Effector memory CD4-positive, alpha-beta T cell (primary cell): ENCODE measurements at regions not wholly inside any gene's neighbourhood (a gene's known extent, or its start where the extent isn't known, plus 50 kb on each side); places are given as distances from the start of the nearest gene placed in this dataset.

Source experiments
- DNase-seq, 3 donors: peaks; one replicate each; pipeline ENCODE4 v3.0.0-alpha.2; 2020
- H3K27ac ChIP-seq: 2 replicates; pipeline ENCODE4 v1.7.0; 2013; ENCODE audit warnings: mild to moderate bottlenecking, low read length, moderate library complexity; ENCODE audit not compliant: insufficient read depth, poor library complexity, severe bottlenecking
- H3K27me3 ChIP-seq: replicated peaks from 2 replicates; pipeline ENCODE4 v1.7.0; 2013; ENCODE audit warnings: mild to moderate bottlenecking, low read length; ENCODE audit not compliant: insufficient read depth, control insufficient read depth, poor library complexity, severe bottlenecking
- H3K36me3 ChIP-seq: 2 replicates; pipeline ENCODE4 v1.7.0; 2013; ENCODE audit warnings: mild to moderate bottlenecking, low read length, moderate library complexity; ENCODE audit not compliant: control insufficient read depth, insufficient read depth
- H3K4me1 ChIP-seq: 2 replicates; pipeline ENCODE4 v1.7.0; 2013; ENCODE audit warnings: low read length, mild to moderate bottlenecking; ENCODE audit not compliant: control insufficient read depth, insufficient read depth, poor library complexity, severe bottlenecking
- H3K4me3 ChIP-seq: 2 replicates; pipeline ENCODE4 v1.7.0; 2013; ENCODE audit warnings: low read length, low read depth, mild to moderate bottlenecking; ENCODE audit not compliant: insufficient read depth, poor library complexity, severe bottlenecking
- H3K9me3 ChIP-seq: 2 replicates; pipeline ENCODE4 v1.7.0; 2013; ENCODE audit warnings: mild to moderate bottlenecking, low read length, moderate library complexity; ENCODE audit not compliant: control insufficient read depth

DNA sequence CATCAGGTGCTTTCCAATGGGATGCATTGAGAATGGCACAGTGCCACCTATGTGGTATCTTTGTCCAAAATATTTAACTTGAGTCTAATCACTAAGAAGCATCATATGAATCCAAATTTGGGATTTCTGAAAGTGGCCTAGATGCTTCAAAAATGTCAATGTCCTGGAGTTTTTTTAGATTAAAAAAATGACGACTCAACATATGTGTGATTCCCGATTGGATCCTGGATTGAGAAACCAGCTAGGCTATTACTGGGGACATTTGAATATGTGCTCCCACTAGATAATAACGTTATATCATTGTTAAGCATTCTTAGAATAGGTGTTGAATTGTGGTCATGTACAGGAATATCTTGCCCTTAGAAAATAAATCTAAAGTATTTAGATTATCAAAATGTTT lies 189.2 kb downstream of the TBXT start:
- Histone ChIP-seq H3K4me3 (no peak overlapping the region), H3K9me3 (no peaks in the 10 kb centered on the region), H3K4me1 (no peaks in the 10 kb centered on the region), H3K27me3 (no peaks in the 10 kb centered on the region), H3K36me3 (no peaks in the 10 kb centered on the region), H3K27ac (no peak overlapping the region)
- DNase-seq = no peak

- no peak for DNase-seq
- Histone ChIP-seq H3K27me3 (no peaks in the 10 kb centered on the region), H3K27ac (no peak overlapping the region), H3K4me1 (no peaks in the 10 kb centered on the region), H3K36me3 (no peaks in the 10 kb centered on the region), H3K9me3 (no peaks in the 10 kb centered on the region), H3K4me3 (no peak overlapping the region)
These were observed 191.0 kb downstream of the TBXT start for GRCh38 chr6:165976684-165977083.

DNA sequence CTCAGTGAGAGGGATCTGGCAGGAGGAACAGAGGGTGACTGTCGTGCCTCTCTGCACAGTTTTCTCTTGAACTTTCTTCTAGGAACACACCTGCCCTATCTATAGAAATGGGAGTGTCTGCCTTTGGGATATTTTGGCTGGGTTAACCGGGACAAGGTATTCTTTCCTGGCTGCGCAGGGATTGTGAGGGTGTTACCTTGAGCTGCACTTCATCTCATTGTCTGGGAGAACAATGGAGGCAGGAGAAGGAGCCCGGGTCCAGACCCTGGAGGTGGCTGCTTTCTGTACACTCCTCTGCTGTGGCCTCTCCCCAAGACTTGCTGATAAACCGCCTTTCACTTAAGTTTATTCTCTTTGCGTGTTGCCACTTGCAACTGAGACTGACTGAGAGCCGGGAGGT lies 192.8 kb downstream of the TBXT start:
- H3K27ac ChIP-seq = no peak overlapping the region
- no peak for DNase-seq
- no peaks in the 10 kb centered on the region for H3K36me3 ChIP-seq
- no peaks in the 10 kb centered on the region for H3K9me3 ChIP-seq
- no peaks in the 10 kb centered on the region for H3K4me1 ChIP-seq
- H3K27me3 ChIP-seq = no peaks in the 10 kb centered on the region
- no peak overlapping the region for H3K4me3 ChIP-seq

DNA sequence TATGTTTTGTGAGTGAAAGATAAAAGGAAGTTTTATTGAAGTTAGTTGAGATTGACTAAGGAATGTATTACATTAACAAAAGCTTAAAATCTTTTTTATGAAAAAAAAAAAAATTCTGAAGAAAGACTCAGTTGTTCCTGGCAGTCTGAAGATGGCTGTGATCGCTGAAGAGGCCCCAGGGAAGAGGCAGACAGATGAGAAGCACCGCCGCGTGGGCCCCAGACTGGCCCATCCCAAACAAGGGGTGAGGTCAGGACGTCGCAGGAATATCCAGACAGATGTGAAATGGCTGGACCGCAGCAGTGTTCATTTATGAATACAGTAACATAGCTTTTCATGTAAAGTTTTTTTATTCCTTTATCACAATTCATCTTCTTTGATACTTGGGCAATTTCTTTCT lies 194.2 kb downstream of the TBXT start:
- Histone ChIP-seq H3K4me3 (no peak overlapping the region), H3K27me3 (no peaks in the 10 kb centered on the region), H3K27ac (no peak overlapping the region), H3K4me1 (no peaks in the 10 kb centered on the region), H3K36me3 (no peaks in the 10 kb centered on the region), H3K9me3 (no peaks in the 10 kb centered on the region)
- DNase-seq = no peak

DNA sequence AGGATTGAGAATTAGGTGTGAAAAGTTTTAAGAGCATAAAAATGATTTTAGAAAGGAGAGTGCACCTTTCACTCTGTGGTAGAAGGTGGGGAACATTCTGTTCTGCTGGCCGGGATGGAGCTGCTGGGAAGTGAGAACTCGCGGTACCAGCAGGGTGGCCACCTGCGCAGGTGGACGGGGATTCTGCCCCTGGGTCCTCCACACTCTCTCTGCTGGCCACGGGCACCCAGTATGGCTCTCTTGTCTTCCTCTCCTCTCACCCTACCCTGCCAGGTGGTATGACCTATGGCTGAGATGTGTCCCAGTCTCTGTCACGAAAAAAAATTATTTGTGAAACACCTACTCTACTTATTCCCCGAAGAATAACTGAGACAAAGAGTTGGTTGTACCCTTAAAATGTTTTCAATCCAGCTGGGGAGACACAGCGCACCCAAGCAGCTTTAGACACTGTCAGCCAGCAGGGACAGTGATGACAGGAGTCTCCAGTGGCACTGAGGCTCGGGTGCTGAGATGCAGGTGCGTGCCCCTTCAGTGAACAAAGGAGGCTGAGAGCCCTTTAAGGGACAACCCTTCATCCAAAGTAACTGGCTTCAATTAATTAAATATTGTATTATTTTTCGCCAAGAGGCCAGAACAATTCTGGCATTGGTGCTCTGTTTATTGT lies 195.4 kb downstream of the TBXT start:
- no peaks in the 10 kb centered on the region for H3K4me1 ChIP-seq
- DNase-seq = no peak
- H3K4me3 ChIP-seq = no peak overlapping the region
- H3K36me3 ChIP-seq = no peaks in the 10 kb centered on the region
- H3K9me3 ChIP-seq = no peaks in the 10 kb centered on the region
- H3K27me3 ChIP-seq = no peaks in the 10 kb centered on the region
- no peak overlapping the region for H3K27ac ChIP-seq

DNA sequence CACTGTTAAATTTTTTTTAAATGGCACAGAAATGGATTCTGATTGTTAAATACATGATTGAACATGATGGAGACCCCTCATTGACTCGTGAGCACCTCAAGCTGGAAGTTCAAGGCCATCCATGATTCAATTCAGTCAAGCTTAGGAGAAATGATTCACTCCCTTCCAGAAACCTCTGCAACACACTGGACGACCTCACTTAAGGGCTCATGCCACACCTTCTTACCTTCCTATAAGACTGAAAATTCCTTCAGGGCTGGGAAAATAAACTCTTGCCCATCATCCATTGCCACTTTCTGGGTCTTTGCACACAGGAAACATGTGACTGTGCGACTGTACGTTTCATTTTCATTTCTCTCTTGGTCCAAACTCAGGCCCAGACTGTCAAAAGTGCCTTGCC lies 196.4 kb downstream of the TBXT start:
- Histone ChIP-seq H3K4me1 (no peaks in the 10 kb centered on the region), H3K4me3 (no peak overlapping the region), H3K27ac (no peak overlapping the region), H3K36me3 (no peaks in the 10 kb centered on the region), H3K27me3 (no peaks in the 10 kb centered on the region), H3K9me3 (no peaks in the 10 kb centered on the region)
- no peak for DNase-seq

DNA sequence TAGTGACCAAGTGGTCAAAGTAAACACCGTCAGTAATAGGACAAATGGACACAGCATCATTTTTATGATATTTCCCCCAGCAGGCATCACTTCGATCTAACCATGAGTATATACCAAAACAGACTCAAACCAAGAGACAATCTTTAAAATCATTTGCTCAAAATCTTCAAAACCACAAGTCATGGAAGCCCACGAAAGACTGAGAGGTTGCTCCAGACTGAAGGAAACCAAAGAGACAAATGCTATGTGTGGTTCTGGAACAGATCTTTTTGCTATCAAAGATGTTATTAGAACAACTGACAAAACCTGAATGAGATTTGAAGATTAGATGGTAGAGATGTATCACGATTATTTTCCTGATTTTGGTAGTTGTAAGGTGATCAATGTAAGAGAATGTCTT lies 197.7 kb downstream of the TBXT start:
- H3K36me3 ChIP-seq = no peaks in the 10 kb centered on the region
- DNase-seq = no peak
- no peak overlapping the region for H3K27ac ChIP-seq
- no peaks in the 10 kb centered on the region for H3K4me1 ChIP-seq
- H3K27me3 ChIP-seq = no peaks in the 10 kb centered on the region
- no peaks in the 10 kb centered on the region for H3K9me3 ChIP-seq
- no peak overlapping the region for H3K4me3 ChIP-seq

DNA sequence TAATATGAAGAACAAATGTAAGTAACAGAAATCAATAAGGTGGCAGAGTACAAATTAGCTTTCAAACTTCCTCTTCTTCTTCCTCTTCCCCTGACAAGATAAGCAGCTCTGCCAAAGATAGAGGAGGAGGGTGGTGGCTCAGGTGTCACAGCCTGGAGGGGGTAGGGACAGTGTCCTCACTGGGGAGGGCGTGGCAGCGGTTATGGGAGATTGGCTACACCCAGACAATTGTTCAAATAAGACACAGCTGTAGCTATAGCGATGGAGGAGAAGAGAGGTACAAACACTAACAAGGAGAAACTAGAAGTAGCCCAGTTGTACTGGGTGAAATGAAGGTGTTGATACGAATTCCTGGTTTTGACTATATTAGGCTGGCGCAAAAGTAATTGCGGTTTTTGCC lies 198.5 kb downstream of the TBXT start:
- no peak overlapping the region for H3K4me3 ChIP-seq
- H3K4me1 ChIP-seq = no peaks in the 10 kb centered on the region
- no peak overlapping the region for H3K27ac ChIP-seq
- DNase-seq = no peak
- H3K36me3 ChIP-seq = no peaks in the 10 kb centered on the region
- no peaks in the 10 kb centered on the region for H3K27me3 ChIP-seq
- H3K9me3 ChIP-seq = no peaks in the 10 kb centered on the region

DNA sequence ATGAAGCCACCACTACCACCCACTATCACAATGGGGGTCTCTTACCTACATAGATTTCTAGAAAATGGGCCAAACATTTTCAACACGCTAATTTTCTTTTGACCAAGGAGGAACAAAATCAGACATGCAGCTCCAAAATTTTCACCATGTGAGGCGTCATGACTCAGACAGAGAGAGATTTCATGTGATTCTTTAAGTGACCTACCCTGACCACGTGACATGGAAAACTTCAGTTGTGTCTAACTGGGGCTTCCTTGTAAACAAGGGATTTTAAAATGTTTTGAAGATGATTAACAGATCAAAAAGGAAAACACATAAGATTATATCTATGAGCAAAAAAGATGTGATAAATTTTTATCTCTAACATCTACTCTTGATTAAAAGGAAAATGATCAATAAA lies 199.2 kb downstream of the TBXT start:
- no peak overlapping the region for H3K4me3 ChIP-seq
- no peak for DNase-seq
- no peaks in the 10 kb centered on the region for H3K36me3 ChIP-seq
- H3K27ac ChIP-seq = no peak overlapping the region
- no peaks in the 10 kb centered on the region for H3K9me3 ChIP-seq
- no peaks in the 10 kb centered on the region for H3K4me1 ChIP-seq
- no peaks in the 10 kb centered on the region for H3K27me3 ChIP-seq

DNA sequence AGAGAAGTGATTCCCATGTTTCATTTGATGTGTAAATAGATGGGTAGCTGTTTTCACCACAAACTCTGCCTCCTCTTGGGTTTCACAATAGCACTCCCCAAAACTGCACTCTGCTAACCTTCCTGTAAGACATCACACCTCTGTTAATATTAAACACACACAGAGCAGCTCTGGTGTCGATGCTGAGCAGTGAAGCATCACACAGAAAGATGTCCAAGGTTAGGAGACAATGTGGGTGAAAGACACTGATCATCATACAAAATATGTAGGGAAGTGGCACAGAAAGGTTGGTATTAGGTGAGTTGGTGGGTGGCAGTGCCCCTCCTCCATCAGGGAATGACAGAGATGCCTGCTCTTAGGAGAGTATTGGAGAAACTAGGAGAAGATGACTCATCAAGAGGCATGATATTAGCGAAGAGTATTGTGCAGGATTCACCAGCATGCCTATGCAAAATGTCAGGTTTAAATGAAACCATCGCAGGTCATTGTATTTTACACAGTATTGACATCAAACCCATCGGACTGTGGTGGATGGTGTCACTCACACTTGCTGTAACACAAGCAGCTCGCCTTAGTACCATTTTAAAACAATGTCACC lies 199.7 kb downstream of the TBXT start:
- H3K36me3 ChIP-seq = no peaks in the 10 kb centered on the region
- no peak overlapping the region for H3K27ac ChIP-seq
- DNase-seq = no peak
- H3K27me3 ChIP-seq = no peaks in the 10 kb centered on the region
- H3K4me3 ChIP-seq = no peak overlapping the region
- H3K4me1 ChIP-seq = no peaks in the 10 kb centered on the region
- H3K9me3 ChIP-seq = no peaks in the 10 kb centered on the region
